ENCODE measurements at regions not wholly inside any gene's neighbourhood (a gene's known extent, or its start where the extent isn't known, plus 50 kb on each side); places are given as distances from the start of the nearest gene placed in this dataset.

- ATAC-seq (no peak), DNase-seq (no peak)
- H3K4me1 ChIP-seq: peaks cover 4% of the 10 kb centered on the region
- TF ChIP-seq CTCF (IDR thresholded peaks at IDR 0.05): no peak
- H3K27ac ChIP-seq: no peak overlapping the region
- intact Hi-C loops (cut with DNase I): no loop called here
- H3K36me3 ChIP-seq: no peaks in the 10 kb centered on the region
- H3K9me3 ChIP-seq: no peaks in the 10 kb centered on the region
- H3K27me3 ChIP-seq: no peaks in the 10 kb centered on the region
- no peak overlapping the region for H3K4me3 ChIP-seq
Observed at GRCh38 chr3:197353001-197353866, 54.8 kb upstream of the DLG1 start.

GRCh38 chr3:197352382-197352781 is 54.0 kb upstream of the DLG1 start:
- no peak for TF ChIP-seq CTCF (IDR thresholded peaks at IDR 0.05)
- Histone ChIP-seq H3K27me3 (no peaks in the 10 kb centered on the region), H3K36me3 (no peaks in the 10 kb centered on the region), H3K4me3 (no peak overlapping the region), H3K4me1 (peaks cover 4% of the 10 kb centered on the region), H3K9me3 (no peaks in the 10 kb centered on the region), H3K27ac (no peak overlapping the region)
- ATAC-seq (peak; percentile 6), DNase-seq (no peak)
- intact Hi-C loops (cut with DNase I): no loop called here

GRCh38 chr3:197350446-197350845 is 52.0 kb upstream of the DLG1 start:
- intact Hi-C loops (cut with DNase I): no loop called here
- no peaks in the 10 kb centered on the region for H3K4me1 ChIP-seq
- TF ChIP-seq CTCF (IDR thresholded peaks at IDR 0.05): no peak
- DNase-seq (no peak), ATAC-seq (no peak)
- H3K4me3 ChIP-seq: no peak overlapping the region
- H3K36me3 ChIP-seq: no peaks in the 10 kb centered on the region
- H3K9me3 ChIP-seq: no peaks in the 10 kb centered on the region
- H3K27ac ChIP-seq: no peak overlapping the region
- no peaks in the 10 kb centered on the region for H3K27me3 ChIP-seq

GRCh38 chr3:197349368-197349767 is 51.0 kb upstream of the DLG1 start:
- H3K9me3 ChIP-seq: no peaks in the 10 kb centered on the region
- no peak overlapping the region for H3K27ac ChIP-seq
- TF ChIP-seq CTCF (IDR thresholded peaks at IDR 0.05): no peak
- no peaks in the 10 kb centered on the region for H3K36me3 ChIP-seq
- intact Hi-C loops (cut with DNase I): no loop called here
- H3K4me3 ChIP-seq: no peak overlapping the region
- DNase-seq: no peak
- H3K27me3 ChIP-seq: no peaks in the 10 kb centered on the region
- no peaks in the 10 kb centered on the region for H3K4me1 ChIP-seq
- ATAC-seq: no peak

Data from upper lobe of right lung (tissue), 1 donor.